GM23248 (cell line): ENCODE measurements at regions not wholly inside any gene's neighbourhood (a gene's known extent, or its start where the extent isn't known, plus 50 kb on each side); places are given as distances from the start of the nearest gene placed in this dataset.

Source experiments
- DNase-seq: peaks from one replicate; pipeline ENCODE4 v3.0.0-alpha.2; 2015
- H2AFZ ChIP-seq: fragments of 200-600 bp; sonication (generic); 2 replicates; pipeline ENCODE4 v1.6.1; 2016; ENCODE audit warnings: antibody characterized with exemption
- H3F3A ChIP-seq: fragments of 200-600 bp; sonication (generic); 2 replicates; pipeline ENCODE4 v1.6.1; 2016; ENCODE audit warnings: mild to moderate bottlenecking, antibody characterized with exemption, mixed run types; ENCODE audit not compliant: insufficient read depth
- H3K27ac ChIP-seq: fragments of 200-600 bp; sonication (generic); 2 replicates; pipeline ENCODE4 v1.5.1; 2016; ENCODE audit warnings: mild to moderate bottlenecking
- H3K27me3 ChIP-seq: fragments of 200-600 bp; sonication (generic); replicated peaks from 2 replicates; pipeline ENCODE4 v1.6.1; 2016; ENCODE audit warnings: mild to moderate bottlenecking; ENCODE audit not compliant: insufficient read depth
- H3K36me3 ChIP-seq: fragments of 200-600 bp; sonication (generic); 2 replicates; pipeline ENCODE4 v1.6.1; 2016; ENCODE audit warnings: low read depth, mild to moderate bottlenecking
- H3K4me1 ChIP-seq: fragments of 200-600 bp; sonication (generic); 2 replicates; pipeline ENCODE4 v1.6.1; 2016; ENCODE audit warnings: mild to moderate bottlenecking; ENCODE audit not compliant: insufficient read depth
- H3K4me2 ChIP-seq: fragments of 200-600 bp; sonication (generic); one replicate; pipeline ENCODE4 v1.6.1; 2016; ENCODE audit warnings: mild to moderate bottlenecking; ENCODE audit not compliant: unreplicated experiment
- H3K4me3 ChIP-seq: fragments of 200-600 bp; sonication (generic); 2 replicates; pipeline ENCODE4 v1.5.1; 2016; ENCODE audit warnings: mild to moderate bottlenecking
- H3K79me2 ChIP-seq: fragments of 200-600 bp; sonication (generic); 2 replicates; pipeline ENCODE4 v1.6.1; 2016; ENCODE audit warnings: mild to moderate bottlenecking; ENCODE audit not compliant: insufficient read depth
- H3K9ac ChIP-seq: fragments of 200-600 bp; sonication (generic); 2 replicates; pipeline ENCODE4 v1.6.1; 2016; ENCODE audit warnings: mild to moderate bottlenecking
- H3K9me2 ChIP-seq: fragments of 200-600 bp; sonication (generic); 2 replicates; pipeline ENCODE4 v1.6.1; 2016; ENCODE audit warnings: mixed run types, mild to moderate bottlenecking, moderate library complexity; ENCODE audit not compliant: insufficient read depth
- H3K9me3 ChIP-seq: fragments of 200-600 bp; sonication (generic); one replicate; pipeline ENCODE4 v1.6.1; 2017; ENCODE audit warnings: low read depth
- H4K20me1 ChIP-seq: fragments of 200-600 bp; sonication (generic); 2 replicates; pipeline ENCODE4 v1.6.0; 2016; ENCODE audit not compliant: insufficient read depth
- EZH2 ChIP-seq: fragments of 200-600 bp; sonication (generic); IDR thresholded peaks from 2 replicates; pipeline ENCODE4 v1.6.1; 2018; ENCODE audit warnings: antibody characterized with exemption, mild to moderate bottlenecking; ENCODE audit not compliant: insufficient read depth, poor library complexity, severe bottlenecking
- EZH2phosphoT487 ChIP-seq: fragments of 200-600 bp; sonication (generic); IDR thresholded peaks from 2 replicates; pipeline ENCODE4 v1.6.1; 2018; ENCODE audit warnings: antibody characterized with exemption, moderate library complexity, mild to moderate bottlenecking, low read depth; ENCODE audit not compliant: insufficient read depth
- WGBS, 2 experiments: methylation state at CpG; one replicate each; pipeline ENCODE4 v1.1.6; 2015 to 2017; ENCODE audit warnings: low lambda C conversion rate in 2 of 2, low coverage in 1 of 2; ENCODE audit errors: missing lambda C conversion rate in 2 of 2; 5-methylcytosine and 5-hydroxymethylcytosine counted together
- in situ Hi-C: fragments of 300-500 bp; cut with MboI; formaldehyde crosslinking; loops from 2 replicates; pipeline ENCODE4 v1.15.0; 2020

DNA sequence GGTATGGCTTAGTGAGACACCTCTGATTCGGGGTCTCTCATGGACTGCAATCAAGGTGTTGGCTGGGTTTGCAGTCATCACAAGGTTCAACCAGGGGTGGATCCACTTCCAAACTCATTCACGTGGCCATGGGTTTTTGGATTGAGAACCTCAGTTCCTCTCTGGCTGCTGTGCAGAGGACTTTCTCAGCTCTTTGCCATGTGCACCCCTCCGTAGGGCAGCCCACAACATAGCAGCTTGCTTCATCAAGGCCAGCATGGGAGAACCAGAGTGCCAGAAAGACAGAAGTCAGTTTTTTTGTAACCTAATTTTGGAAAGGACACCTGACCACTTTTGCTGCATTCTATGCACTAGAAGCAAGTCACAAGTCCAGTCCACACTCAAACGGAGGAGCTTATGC, 154.9 kb downstream of the PJA1 start:
- H3K27ac ChIP-seq, result no peak overlapping the region
- no peak overlapping the region for H3K9ac ChIP-seq
- 52 to 59% methylated on average over 4 of the region's 4 CpGs for whole genome bisulfite sequencing, 2 experiments
- no peak overlapping the region for H3K4me2 ChIP-seq
- H3K27me3 ChIP-seq, result no peaks in the 10 kb centered on the region
- DNase-seq, result no peak
- H3F3A ChIP-seq, result no peaks in the 10 kb centered on the region
- in situ Hi-C loops, result no loop called here
- no peaks in the 10 kb centered on the region for H3K4me1 ChIP-seq
- H3K79me2 ChIP-seq, result no peaks in the 10 kb centered on the region
- H4K20me1 ChIP-seq, result no peaks in the 10 kb centered on the region
- no peaks in the 10 kb centered on the region for H3K9me2 ChIP-seq
- H2AFZ ChIP-seq, result no peak overlapping the region
- H3K4me3 ChIP-seq, result no peak overlapping the region
- H3K9me3 ChIP-seq, result no peaks in the 10 kb centered on the region
- TF ChIP-seq EZH2 (no peak), EZH2phosphoT487 (no peak)
- no peaks in the 10 kb centered on the region for H3K36me3 ChIP-seq

DNA sequence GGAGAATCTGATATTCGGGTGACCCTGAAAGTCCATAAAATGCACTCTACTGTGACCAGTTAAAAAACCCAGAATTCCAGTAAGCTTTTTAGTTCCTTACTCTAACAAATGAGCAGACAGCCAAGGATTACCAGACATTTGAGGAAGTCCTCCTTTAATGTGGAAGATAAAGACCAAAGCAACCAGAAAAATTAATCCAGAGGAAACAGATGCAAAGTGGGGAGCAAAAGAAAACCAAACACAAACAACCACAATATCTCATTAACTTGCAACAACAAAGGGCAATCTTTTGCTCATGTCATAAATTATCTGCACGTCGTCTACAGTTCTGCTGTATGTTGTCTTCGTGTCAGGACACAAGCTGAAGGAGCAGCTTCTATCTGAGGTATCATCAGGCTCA, 164.4 kb downstream of the PJA1 start:
- 77 to 78% methylated on average over 4 of the region's 4 CpGs for WGBS, 2 experiments
- H3K27ac ChIP-seq, result no peak overlapping the region
- H3K4me2 ChIP-seq, result no peak overlapping the region
- no peak overlapping the region for H3K9ac ChIP-seq
- in situ Hi-C loops, result no loop called here
- no peaks in the 10 kb centered on the region for H3K4me1 ChIP-seq
- H3K79me2 ChIP-seq, result no peaks in the 10 kb centered on the region
- H3K9me2 ChIP-seq, result no peaks in the 10 kb centered on the region
- no peak for DNase-seq
- no peak overlapping the region for H2AFZ ChIP-seq
- H3K4me3 ChIP-seq, result no peak overlapping the region
- TF ChIP-seq EZH2 (no peak), EZH2phosphoT487 (no peak)
- no peaks in the 10 kb centered on the region for H3K9me3 ChIP-seq
- no peaks in the 10 kb centered on the region for H3K36me3 ChIP-seq
- H3K27me3 ChIP-seq, result no peaks in the 10 kb centered on the region
- H4K20me1 ChIP-seq, result no peaks in the 10 kb centered on the region
- no peaks in the 10 kb centered on the region for H3F3A ChIP-seq

DNA sequence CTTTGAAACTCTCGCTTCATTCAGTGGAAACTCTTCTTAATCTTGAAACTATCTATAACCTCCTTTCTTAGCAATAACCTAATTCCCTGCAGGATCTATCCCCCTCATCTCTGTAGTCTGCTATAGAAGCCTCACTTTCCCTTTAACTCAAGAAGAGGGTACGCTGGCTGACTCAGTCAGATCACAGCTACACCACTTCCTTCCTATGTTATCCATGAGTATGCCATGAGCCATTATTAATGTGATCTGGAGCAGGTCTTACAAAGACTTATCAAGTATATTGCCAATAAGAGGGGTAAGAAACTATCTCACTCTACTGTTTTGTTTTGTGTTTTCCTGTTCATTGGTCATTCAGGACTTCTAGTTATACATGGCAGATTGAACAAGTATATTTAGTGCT, 165.3 kb downstream of the PJA1 start:
- Histone ChIP-seq H2AFZ (no peak overlapping the region), H3K4me1 (no peaks in the 10 kb centered on the region), H3K9ac (no peak overlapping the region), H3K4me2 (no peak overlapping the region), H3K36me3 (no peaks in the 10 kb centered on the region), H3K27me3 (no peaks in the 10 kb centered on the region), H3K27ac (no peak overlapping the region), H3K9me2 (no peaks in the 10 kb centered on the region), H3K9me3 (no peaks in the 10 kb centered on the region), H4K20me1 (no peaks in the 10 kb centered on the region), H3K4me3 (no peak overlapping the region), H3K79me2 (no peaks in the 10 kb centered on the region), H3F3A (no peaks in the 10 kb centered on the region)
- DNase-seq, result no peak
- TF ChIP-seq EZH2 (no peak), EZH2phosphoT487 (no peak)
- WGBS, 2 experiments, result 52 to 74% methylated on average over 2 of the region's 2 CpGs
- in situ Hi-C loops, result no loop called here

DNA sequence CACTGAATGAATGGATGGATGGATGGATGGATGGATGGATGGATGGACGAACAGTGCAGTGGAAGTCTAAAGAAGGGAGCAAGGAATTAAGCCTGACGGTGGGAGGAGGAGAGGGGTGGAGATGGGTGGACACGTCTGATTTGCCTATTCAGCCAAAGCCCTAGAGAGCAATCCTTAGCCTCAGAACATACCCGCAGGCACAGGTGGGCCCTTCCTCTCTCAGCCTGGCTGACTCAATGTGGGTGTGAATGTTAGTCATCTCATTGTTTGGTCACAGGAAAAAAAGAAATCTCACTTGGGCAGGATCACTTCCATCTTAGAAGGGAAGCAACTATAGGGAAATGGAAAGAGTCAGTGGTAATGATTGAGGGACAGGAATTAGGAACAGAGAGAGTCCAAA, 165.9 kb downstream of the PJA1 start:
- in situ Hi-C loops, result no loop called here
- TF ChIP-seq EZH2phosphoT487 (no peak), EZH2 (no peak)
- no peak overlapping the region for H3K4me2 ChIP-seq
- H3K27me3 ChIP-seq, result no peaks in the 10 kb centered on the region
- no peak overlapping the region for H3K9ac ChIP-seq
- no peaks in the 10 kb centered on the region for H4K20me1 ChIP-seq
- no peak overlapping the region for H3K27ac ChIP-seq
- no peaks in the 10 kb centered on the region for H3K4me1 ChIP-seq
- no peaks in the 10 kb centered on the region for H3K9me2 ChIP-seq
- H3F3A ChIP-seq, result no peaks in the 10 kb centered on the region
- H3K36me3 ChIP-seq, result no peaks in the 10 kb centered on the region
- peak; percentile 25 for DNase-seq
- H3K9me3 ChIP-seq, result no peaks in the 10 kb centered on the region
- WGBS, 2 experiments, result 77 to 82% methylated on average over 3 to 4 of the region's 4 CpGs
- no peak overlapping the region for H3K4me3 ChIP-seq
- H3K79me2 ChIP-seq, result no peaks in the 10 kb centered on the region
- H2AFZ ChIP-seq, result no peak overlapping the region

DNA sequence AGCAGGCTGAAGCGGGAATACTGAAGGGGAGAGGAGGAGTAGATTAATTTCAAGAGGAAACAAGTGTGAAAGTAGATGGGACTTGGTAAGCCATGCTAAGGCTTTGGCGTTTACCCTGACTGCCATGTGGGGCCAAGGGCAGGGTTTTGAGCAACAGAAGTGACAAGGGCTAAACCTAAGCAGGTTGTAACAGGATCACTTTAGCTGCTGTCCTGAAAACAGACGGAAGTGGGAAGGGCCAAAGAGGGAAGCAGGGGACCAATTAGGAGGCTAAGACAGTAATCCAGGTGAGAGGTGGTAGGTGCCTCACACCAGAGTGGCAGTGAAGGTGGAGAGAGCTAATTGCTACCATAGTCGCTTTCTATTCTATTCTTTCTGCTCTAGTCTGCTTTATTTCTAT, 166.5 kb downstream of the PJA1 start:
- H3K36me3 ChIP-seq, result no peaks in the 10 kb centered on the region
- H3K4me3 ChIP-seq, result no peak overlapping the region
- in situ Hi-C loops, result no loop called here
- H3K9ac ChIP-seq, result no peak overlapping the region
- no peaks in the 10 kb centered on the region for H3K27me3 ChIP-seq
- H2AFZ ChIP-seq, result no peak overlapping the region
- no peaks in the 10 kb centered on the region for H3K79me2 ChIP-seq
- no peaks in the 10 kb centered on the region for H3K9me2 ChIP-seq
- H3K27ac ChIP-seq, result no peak overlapping the region
- H3K4me2 ChIP-seq, result no peak overlapping the region
- no peaks in the 10 kb centered on the region for H3K4me1 ChIP-seq
- H4K20me1 ChIP-seq, result no peaks in the 10 kb centered on the region
- DNase-seq, result no peak
- no peaks in the 10 kb centered on the region for H3F3A ChIP-seq
- 77 to 83% methylated on average over 2 to 4 of the region's 4 CpGs for WGBS, 2 experiments
- no peaks in the 10 kb centered on the region for H3K9me3 ChIP-seq
- no peak for TF ChIP-seq EZH2
- no peak for TF ChIP-seq EZH2phosphoT487
